Astrocyte (in vitro differentiated cells and primary cell): ENCODE measurements at regions not wholly inside any gene's neighbourhood (a gene's known extent, or its start where the extent isn't known, plus 50 kb on each side); places are given as distances from the start of the nearest gene placed in this dataset.

Experiments
- DNase-seq: peaks from one replicate; pipeline ENCODE4 v3.0.0-alpha.2; 2010; ENCODE audit warnings: low read depth
- FAIRE-seq: peaks from 2 replicates; lab custom pipeline; 2011; peaks lifted over from hg19 to GRCh38; lab: Jason Lieb, UNC
- H2AFZ ChIP-seq: 2 replicates; pipeline ENCODE4 v1.6.0; 2012; ENCODE audit warnings: low read depth, low read length, inconsistent platforms
- H3K27ac ChIP-seq: 2 replicates; pipeline ENCODE4 v1.5.1; 2011; ENCODE audit warnings: low read depth, low read length, inconsistent platforms
- H3K27me3 ChIP-seq: 2 replicates; pipeline ENCODE4 v1.6.0; 2011; ENCODE audit warnings: low read length, inconsistent platforms; ENCODE audit not compliant: insufficient read depth
- H3K36me3 ChIP-seq: 2 replicates; pipeline ENCODE4 v1.5.1; 2011; ENCODE audit warnings: low read length, inconsistent platforms; ENCODE audit not compliant: insufficient read depth
- H3K4me1 ChIP-seq: 2 replicates; pipeline ENCODE4 v1.5.1; 2011; ENCODE audit warnings: low read length, inconsistent platforms; ENCODE audit not compliant: insufficient read depth
- H3K4me2 ChIP-seq: 2 replicates; pipeline ENCODE4 v1.6.0; 2012; ENCODE audit warnings: low read length, inconsistent platforms
- H3K4me3 ChIP-seq: 2 replicates; pipeline ENCODE4 v1.5.1; 2011; ENCODE audit warnings: low read depth, mild to moderate bottlenecking, low read length, inconsistent platforms; ENCODE audit not compliant: insufficient read depth
- H3K79me2 ChIP-seq: 2 replicates; pipeline ENCODE4 v1.6.0; 2012; ENCODE audit warnings: mild to moderate bottlenecking, low read length, inconsistent platforms; ENCODE audit not compliant: insufficient read depth
- H3K9ac ChIP-seq: 2 replicates; pipeline ENCODE4 v1.6.0; 2012; ENCODE audit warnings: mild to moderate bottlenecking, low read length, inconsistent platforms
- H3K9me3 ChIP-seq: 2 replicates; pipeline ENCODE4 v1.5.1; 2012; ENCODE audit warnings: low read depth, mild to moderate bottlenecking, low read length, inconsistent platforms; ENCODE audit not compliant: insufficient read depth
- H4K20me1 ChIP-seq: 2 replicates; pipeline ENCODE4 v1.6.0; 2012; ENCODE audit warnings: low read length, inconsistent platforms; ENCODE audit not compliant: insufficient read depth
- H3K27ac Mint-ChIP-seq: one replicate; pipeline ENCODE4 v1.8.0; 2021; ENCODE audit warnings: mild to moderate bottlenecking, mixed read lengths; ENCODE audit not compliant: unreplicated experiment
- H3K27me3 Mint-ChIP-seq: one replicate; pipeline ENCODE4 v1.8.0; 2021; ENCODE audit warnings: low read depth, mixed read lengths; ENCODE audit not compliant: unreplicated experiment
- H3K36me3 Mint-ChIP-seq: one replicate; pipeline ENCODE4 v1.8.0; 2021; ENCODE audit warnings: low read depth, mixed read lengths; ENCODE audit not compliant: unreplicated experiment
- H3K4me1 Mint-ChIP-seq: one replicate; pipeline ENCODE4 v1.8.0; 2021; ENCODE audit warnings: low read depth, mixed read lengths; ENCODE audit not compliant: unreplicated experiment
- H3K4me3 Mint-ChIP-seq: one replicate; pipeline ENCODE4 v1.8.0; 2021; ENCODE audit warnings: mild to moderate bottlenecking, moderate library complexity, mixed read lengths; ENCODE audit not compliant: unreplicated experiment
- H3K9me3 Mint-ChIP-seq: one replicate; pipeline ENCODE4 v1.8.0; 2021; ENCODE audit warnings: mild to moderate bottlenecking, mixed read lengths; ENCODE audit not compliant: unreplicated experiment
- CTCF ChIP-seq: IDR thresholded peaks from 2 replicates; pipeline ENCODE4 v1.5.1; 2011; ENCODE audit warnings: low read depth, mild to moderate bottlenecking, inconsistent platforms, low read length, moderate library complexity; ENCODE audit not compliant: insufficient read depth
- EZH2 ChIP-seq: IDR thresholded peaks from 2 replicates; pipeline ENCODE4 v1.6.1; 2012; ENCODE audit warnings: mild to moderate bottlenecking, low read length, inconsistent platforms; ENCODE audit not compliant: insufficient read depth

DNA sequence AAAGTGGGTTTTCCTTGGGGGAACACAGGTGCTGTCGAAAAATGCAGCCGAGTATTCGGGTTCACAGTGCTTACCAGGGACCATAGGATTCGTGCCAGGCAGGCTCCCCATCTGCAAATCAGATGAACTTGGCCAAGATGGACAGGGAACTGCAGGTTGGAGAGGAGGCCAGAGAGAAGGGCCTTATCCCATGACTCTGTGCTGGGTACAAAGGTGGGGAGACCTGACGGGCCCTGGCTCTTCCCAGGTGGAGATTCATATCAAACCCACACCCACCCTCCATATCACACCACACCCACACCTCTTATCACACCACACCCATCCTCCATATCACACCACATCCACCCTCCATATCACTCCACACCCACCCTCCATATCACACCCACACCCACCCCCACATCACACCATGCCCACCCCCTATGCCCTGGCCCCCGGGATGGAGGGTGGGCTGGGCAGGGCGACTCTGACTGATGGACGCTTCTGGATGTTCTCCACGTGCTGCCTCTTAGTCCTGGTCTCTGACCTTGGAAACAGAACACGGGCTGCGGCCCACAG, 319.7 kb downstream of the ADGRD1 start:
- no peaks in the 10 kb centered on the region for H3K36me3 Mint-ChIP-seq
- FAIRE-seq = no peak
- no peak overlapping the region for H3K4me3 ChIP-seq
- H3K4me3 Mint-ChIP-seq = no peak overlapping the region
- TF ChIP-seq EZH2 (no peak), CTCF (no peak)
- no peaks in the 10 kb centered on the region for H3K36me3 ChIP-seq
- no peak overlapping the region for H2AFZ ChIP-seq
- H3K9ac ChIP-seq = no peak overlapping the region
- peaks cover 2% of the 10 kb centered on the region for H3K9me3 Mint-ChIP-seq
- no peaks in the 10 kb centered on the region for H4K20me1 ChIP-seq
- no peaks in the 10 kb centered on the region for H3K9me3 ChIP-seq
- H3K4me1 ChIP-seq = no peaks in the 10 kb centered on the region
- no peak overlapping the region for H3K4me2 ChIP-seq
- no peak overlapping the region for H3K27ac Mint-ChIP-seq
- H3K4me1 Mint-ChIP-seq = no peaks in the 10 kb centered on the region
- peaks cover 27% of the 10 kb centered on the region for H3K27me3 Mint-ChIP-seq
- no peaks in the 10 kb centered on the region for H3K79me2 ChIP-seq
- no peak for DNase-seq
- no peaks in the 10 kb centered on the region for H3K27me3 ChIP-seq
- no peak overlapping the region for H3K27ac ChIP-seq

GRCh38 chr12:131274061-131274460, 320.4 kb downstream of the ADGRD1 start:
- Histone ChIP-seq H3K4me2 (no peak overlapping the region), H3K27ac (no peak overlapping the region), H3K9ac (no peak overlapping the region), H3K4me3 (no peak overlapping the region), H2AFZ (no peak overlapping the region), H3K27me3 (no peaks in the 10 kb centered on the region), H3K9me3 (no peaks in the 10 kb centered on the region), H3K4me1 (no peaks in the 10 kb centered on the region), H3K79me2 (no peaks in the 10 kb centered on the region), H4K20me1 (no peaks in the 10 kb centered on the region), H3K36me3 (no peaks in the 10 kb centered on the region)
- TF ChIP-seq CTCF (no peak), EZH2 (no peak)
- Mint-ChIP-seq H3K27me3 (peaks cover 27% of the 10 kb centered on the region), H3K4me1 (no peaks in the 10 kb centered on the region), H3K4me3 (no peak overlapping the region), H3K9me3 (peaks cover 2% of the 10 kb centered on the region), H3K27ac (no peak overlapping the region), H3K36me3 (no peaks in the 10 kb centered on the region)
- DNase-seq (no peak), FAIRE-seq (no peak)

DNA sequence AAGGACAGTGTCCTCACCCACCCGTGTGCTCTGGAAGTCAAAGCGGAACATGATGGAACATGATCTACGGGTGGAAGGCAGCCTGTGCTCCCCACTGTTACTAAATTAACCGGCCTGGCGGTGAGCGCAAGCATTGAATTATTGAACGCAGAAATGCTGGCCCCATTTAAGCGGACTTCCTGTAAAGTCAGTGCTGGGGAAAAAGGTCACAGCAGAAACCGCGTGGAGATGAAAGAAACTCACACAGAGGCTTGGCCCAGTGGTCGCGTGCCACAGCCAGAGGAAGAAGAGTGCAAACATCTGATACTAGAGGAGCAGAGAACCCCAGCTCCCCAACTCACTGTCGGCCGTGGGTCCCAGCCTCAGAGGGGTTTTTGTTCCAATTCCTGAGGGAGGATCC, 321.2 kb downstream of the ADGRD1 start:
- Histone ChIP-seq H3K36me3 (no peaks in the 10 kb centered on the region), H3K27ac (no peak overlapping the region), H2AFZ (no peak overlapping the region), H3K4me2 (no peak overlapping the region), H3K9me3 (no peaks in the 10 kb centered on the region), H3K9ac (no peak overlapping the region), H3K4me1 (no peaks in the 10 kb centered on the region), H4K20me1 (no peaks in the 10 kb centered on the region), H3K79me2 (no peaks in the 10 kb centered on the region), H3K27me3 (no peaks in the 10 kb centered on the region), H3K4me3 (no peak overlapping the region)
- H3K27ac Mint-ChIP-seq = no peak overlapping the region
- FAIRE-seq = no peak
- H3K9me3 Mint-ChIP-seq = peaks cover 2% of the 10 kb centered on the region
- H3K27me3 Mint-ChIP-seq = peaks cover 31% of the 10 kb centered on the region
- H3K36me3 Mint-ChIP-seq = no peaks in the 10 kb centered on the region
- no peak for DNase-seq
- TF ChIP-seq EZH2 = no peak
- TF ChIP-seq CTCF = no peak
- H3K4me3 Mint-ChIP-seq = no peak overlapping the region
- H3K4me1 Mint-ChIP-seq = no peaks in the 10 kb centered on the region
